Activated naive CD4-positive, alpha-beta T cell treated with anti-CD3 and anti-CD28 coated beads, Interleukin-2, amount 50 U/mL, for 72 hours (primary cell): ENCODE measurements at regions not wholly inside any gene's neighbourhood (a gene's known extent, or its start where the extent isn't known, plus 50 kb on each side); places are given as distances from the start of the nearest gene placed in this dataset.

Source experiments
- ATAC-seq, 2 donors: fragments of 150-1000 bp; cut with Tn5 transposase; 2 replicates each; pipeline ENCODE4 v1.10.0; 2021; ENCODE audit warnings: mild to moderate bottlenecking in 2 of 2, moderate library complexity in 2 of 2
- DNase-seq, 2 donors: peaks; one replicate each; pipeline ENCODE4 v3.0.0; 2021 to 2022; ENCODE audit warnings: low spot score in 2 of 2
- H3K27ac Mint-ChIP-seq, 2 donors: one replicate each; pipeline ENCODE4 v1.8.0; 2022; ENCODE audit warnings: mild to moderate bottlenecking in 2 of 2, mixed read lengths in 2 of 2
- H3K36me3 Mint-ChIP-seq, 2 donors: one replicate each; pipeline ENCODE4 v1.8.0; 2022; ENCODE audit warnings: mixed read lengths in 2 of 2
- H3K9me3 Mint-ChIP-seq, 2 donors: one replicate each; pipeline ENCODE4 v1.8.0; 2022; ENCODE audit warnings: mixed read lengths in 2 of 2

- Mint-ChIP-seq H3K27ac (no peak overlapping the region), H3K9me3 (peaks cover 12 to 31% of the 10 kb centered on the region in 2 donors), H3K36me3 (peaks cover 7 to 25% of the 10 kb centered on the region in 2 donors)
- ATAC-seq (peak; percentile 96 to 98), DNase-seq (peak in 1 of 2 donors; percentile 22)
Measured at GRCh38 chr7:22640269-22640668, 86.7 kb upstream of the IL6 start.

- Mint-ChIP-seq H3K27ac (no peak overlapping the region), H3K36me3 (peaks cover 7 to 19% of the 10 kb centered on the region in 2 donors), H3K9me3 (peaks cover 12 to 26% of the 10 kb centered on the region in 2 donors)
- DNase-seq = no peak
- ATAC-seq = no peak
Measured at GRCh38 chr7:22639396-22639795, 87.6 kb upstream of the IL6 start.

- Mint-ChIP-seq H3K27ac (no peak overlapping the region), H3K36me3 (no peaks in the 10 kb centered on the region), H3K9me3 (peaks cover 0 to 3% of the 10 kb centered on the region in 2 donors)
- ATAC-seq = no peak
- DNase-seq = no peak
Measured at GRCh38 chr7:22635349-22635748, 91.7 kb upstream of the IL6 start.

DNA sequence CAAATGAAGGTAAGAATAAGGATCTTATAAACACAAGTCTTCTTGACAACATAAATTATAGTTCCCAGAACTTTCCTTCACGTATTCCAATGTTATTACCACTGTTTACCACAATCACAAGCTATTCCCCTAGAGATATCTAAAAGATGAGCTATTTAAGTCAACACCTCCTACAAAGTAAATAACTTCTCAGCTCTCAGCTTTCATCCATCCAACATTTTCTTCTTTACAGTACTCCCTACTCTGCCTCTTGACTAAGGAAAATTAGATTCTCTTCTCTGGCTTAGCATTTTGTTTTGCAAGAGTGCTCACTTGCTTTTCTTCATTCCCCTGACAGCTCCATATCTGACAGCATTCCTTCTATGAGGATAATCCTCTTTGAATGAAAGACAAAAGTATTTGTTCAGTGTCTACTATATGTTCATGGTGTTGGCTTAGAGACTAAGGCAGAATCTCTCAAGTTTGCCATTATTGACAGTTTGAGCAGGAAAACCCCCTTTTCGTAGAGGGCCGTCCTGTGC, 93.0 kb upstream of the IL6 start:
- DNase-seq (no peak), ATAC-seq (no peak)
- no peak overlapping the region for H3K27ac Mint-ChIP-seq
- no peaks in the 10 kb centered on the region for H3K9me3 Mint-ChIP-seq
- H3K36me3 Mint-ChIP-seq = no peaks in the 10 kb centered on the region

GRCh38 chr7:22633286-22633953, 93.6 kb upstream of the IL6 start:
- Mint-ChIP-seq H3K36me3 (no peaks in the 10 kb centered on the region), H3K27ac (no peak overlapping the region), H3K9me3 (no peaks in the 10 kb centered on the region)
- DNase-seq (no peak), ATAC-seq (no peak)

DNA sequence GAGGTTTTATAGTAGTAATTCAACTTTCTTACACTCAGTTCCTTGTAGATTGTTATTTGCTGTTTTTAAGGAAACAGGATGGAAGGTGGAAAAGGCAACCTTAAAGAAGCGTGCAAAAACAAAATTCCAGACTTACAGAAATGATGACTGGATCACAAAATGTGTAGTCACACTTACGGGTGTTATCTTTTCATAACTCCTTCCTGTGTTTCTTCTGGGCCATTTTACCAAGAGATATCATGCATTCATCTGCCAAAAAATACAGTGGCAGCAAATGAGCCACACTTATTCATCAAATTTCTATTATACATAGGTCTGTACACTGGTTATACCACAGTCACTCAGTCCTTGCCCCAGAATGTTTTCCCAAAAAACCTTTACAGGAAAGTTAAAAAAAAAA, 94.3 kb upstream of the IL6 start:
- Mint-ChIP-seq H3K9me3 (no peaks in the 10 kb centered on the region), H3K36me3 (no peaks in the 10 kb centered on the region), H3K27ac (no peak overlapping the region)
- DNase-seq (no peak), ATAC-seq (no peak)

DNA sequence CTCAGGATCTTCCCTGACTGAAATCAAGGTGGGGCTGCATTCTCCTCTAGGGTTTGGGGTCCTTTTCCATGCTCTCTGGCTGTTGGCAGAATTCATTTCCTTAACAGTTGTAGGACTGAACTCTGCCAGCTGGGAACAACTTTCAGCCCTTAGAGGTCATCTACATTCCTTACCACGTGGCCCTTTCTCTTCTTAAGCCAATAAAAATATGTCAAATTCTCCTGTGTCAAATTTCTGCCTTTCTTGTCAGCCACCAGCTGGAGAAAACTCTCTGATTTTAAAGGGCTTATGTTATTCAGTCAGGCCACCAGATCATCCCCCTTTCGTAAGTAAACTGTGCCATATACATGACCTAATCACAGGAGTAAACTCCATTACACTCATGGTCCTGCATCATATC, 95.3 kb upstream of the IL6 start:
- no peaks in the 10 kb centered on the region for H3K9me3 Mint-ChIP-seq
- DNase-seq (no peak), ATAC-seq (no peak)
- no peaks in the 10 kb centered on the region for H3K36me3 Mint-ChIP-seq
- H3K27ac Mint-ChIP-seq = no peak overlapping the region

- no peaks in the 10 kb centered on the region for H3K36me3 Mint-ChIP-seq
- DNase-seq (no peak), ATAC-seq (no peak)
- no peaks in the 10 kb centered on the region for H3K9me3 Mint-ChIP-seq
- H3K27ac Mint-ChIP-seq = no peak overlapping the region
Measured at GRCh38 chr7:22630069-22630468, 96.9 kb upstream of the IL6 start.

DNA sequence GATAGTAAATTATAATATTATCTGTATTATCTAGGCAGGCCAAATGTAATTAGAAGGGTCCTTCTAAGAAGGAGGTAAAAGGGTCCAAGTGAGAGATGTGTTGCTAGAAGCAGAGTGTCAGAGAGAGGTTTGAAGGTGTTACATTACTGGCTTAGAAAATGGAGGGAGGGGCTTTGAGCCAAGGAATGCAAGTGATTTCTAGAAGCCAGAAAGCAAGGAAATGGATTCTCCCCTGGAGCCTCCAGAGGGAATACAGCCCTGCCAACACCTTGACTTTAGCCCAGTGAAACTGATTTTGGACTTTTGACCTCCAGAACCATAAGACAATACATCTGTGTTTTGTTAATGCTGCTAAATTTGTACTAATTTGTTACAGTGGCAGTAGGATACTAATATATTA, 97.9 kb upstream of the IL6 start:
- ATAC-seq = no peak
- H3K36me3 Mint-ChIP-seq = no peaks in the 10 kb centered on the region

DNA sequence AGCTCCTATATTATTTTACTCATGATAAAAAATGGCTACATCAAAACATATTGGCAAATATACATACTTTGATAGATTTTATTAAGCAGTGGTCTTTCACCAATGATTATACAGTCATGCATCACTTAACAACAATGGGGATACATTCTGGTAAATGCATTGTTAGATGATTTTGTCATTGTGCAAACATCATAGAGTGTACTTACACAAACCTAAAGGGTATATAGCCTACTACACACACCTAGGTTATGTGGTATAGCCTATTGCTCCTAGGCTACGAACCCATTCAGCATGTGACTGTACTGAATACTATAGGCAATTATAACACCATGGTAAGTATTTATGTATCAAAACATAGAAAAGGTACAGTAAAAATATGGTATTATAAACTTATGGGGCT, 98.9 kb upstream of the IL6 start:
- no peak overlapping the region for H3K27ac Mint-ChIP-seq
- no peak for DNase-seq
- no peak for ATAC-seq
- no peaks in the 10 kb centered on the region for H3K9me3 Mint-ChIP-seq
- no peaks in the 10 kb centered on the region for H3K36me3 Mint-ChIP-seq

More for the DNA sequence above, 97.9 kb upstream of the IL6 start:
- Mint-ChIP-seq H3K9me3 (no peaks in the 10 kb centered on the region), H3K27ac (no peak overlapping the region)
- DNase-seq = no peak

DNA sequence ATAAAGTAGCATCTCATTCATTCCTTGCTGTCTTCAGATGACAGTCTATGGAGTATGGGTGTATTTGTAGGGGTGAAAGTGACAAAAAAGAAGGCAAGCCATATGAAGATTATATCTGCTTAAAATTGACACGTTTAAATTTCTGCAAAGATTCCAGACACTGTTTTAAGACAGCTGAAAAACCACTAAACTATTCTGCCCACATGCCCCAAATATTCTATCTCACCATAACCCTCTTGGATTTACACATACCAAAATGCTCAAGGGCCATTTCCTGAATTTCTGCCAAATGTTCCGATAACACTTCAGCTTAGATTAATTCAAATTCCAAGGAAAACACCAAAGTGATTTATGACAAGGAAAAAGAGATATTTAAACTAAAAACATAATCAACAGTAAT, 99.9 kb upstream of the IL6 start:
- Mint-ChIP-seq H3K9me3 (no peaks in the 10 kb centered on the region), H3K27ac (no peak overlapping the region), H3K36me3 (no peaks in the 10 kb centered on the region)
- ATAC-seq = no peak
- DNase-seq = no peak

- no peaks in the 10 kb centered on the region for H3K36me3 Mint-ChIP-seq
- ATAC-seq = no peak
- no peak overlapping the region for H3K27ac Mint-ChIP-seq
- DNase-seq = no peak
- no peaks in the 10 kb centered on the region for H3K9me3 Mint-ChIP-seq
Measured at GRCh38 chr7:22625251-22625650, 101.7 kb upstream of the IL6 start.

DNA sequence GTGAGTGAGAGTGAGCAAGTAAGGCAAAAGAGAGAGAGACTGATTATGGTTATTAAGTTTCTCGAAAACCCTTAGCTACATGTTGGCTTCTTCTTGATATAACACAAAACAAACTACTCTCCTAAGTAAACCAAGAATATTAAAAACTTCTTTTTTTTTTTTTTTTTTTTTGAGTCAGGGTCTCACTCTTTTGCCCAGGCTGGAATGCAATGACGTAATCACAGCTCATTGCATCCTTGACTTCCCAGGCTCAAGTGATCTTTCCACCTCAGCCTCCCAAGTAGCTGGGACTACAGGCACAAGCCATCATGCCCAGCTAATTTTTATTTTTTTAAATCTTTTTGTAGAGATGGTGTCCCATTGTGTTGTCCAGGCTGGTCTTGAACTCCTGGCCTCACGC, 102.2 kb upstream of the IL6 start:
- Mint-ChIP-seq H3K36me3 (no peaks in the 10 kb centered on the region), H3K27ac (no peak overlapping the region), H3K9me3 (peaks cover 0 to under 1% of the 10 kb centered on the region in 2 donors)
- no peak for DNase-seq
- ATAC-seq = no peak

- H3K36me3 Mint-ChIP-seq = peaks cover 2 to 4% of the 10 kb centered on the region in 2 donors
- DNase-seq (no peak), ATAC-seq (no peak)
- no peak overlapping the region for H3K27ac Mint-ChIP-seq
- H3K9me3 Mint-ChIP-seq = peaks cover 6 to 20% of the 10 kb centered on the region in 2 donors
Measured at GRCh38 chr7:22622116-22622785, 104.7 kb upstream of the IL6 start.

GRCh38 chr7:22618528-22618927, 108.5 kb upstream of the IL6 start:
- no peak for ATAC-seq
- peaks cover 9 to 10% of the 10 kb centered on the region in 2 donors for H3K36me3 Mint-ChIP-seq
- no peak overlapping the region for H3K27ac Mint-ChIP-seq
- no peak for DNase-seq
- H3K9me3 Mint-ChIP-seq = peaks cover 11 to 26% of the 10 kb centered on the region in 2 donors

- ATAC-seq (no peak), DNase-seq (no peak)
- no peak overlapping the region for H3K27ac Mint-ChIP-seq
- H3K36me3 Mint-ChIP-seq = peaks cover 9 to 10% of the 10 kb centered on the region in 2 donors
- peaks cover 11 to 26% of the 10 kb centered on the region in 2 donors for H3K9me3 Mint-ChIP-seq
Measured at GRCh38 chr7:22617166-22617565, 109.8 kb upstream of the IL6 start.

GRCh38 chr7:22613496-22613895, 113.5 kb upstream of the IL6 start:
- Mint-ChIP-seq H3K36me3 (peaks cover 9 to 10% of the 10 kb centered on the region in 2 donors), H3K27ac (no peak overlapping the region), H3K9me3 (peaks cover 11 to 19% of the 10 kb centered on the region in 2 donors)
- ATAC-seq (no peak), DNase-seq (no peak)

- Mint-ChIP-seq H3K27ac (no peak overlapping the region), H3K9me3 (peaks cover 6 to 12% of the 10 kb centered on the region in 2 donors), H3K36me3 (peaks cover 9 to 10% of the 10 kb centered on the region in 2 donors)
- DNase-seq (no peak), ATAC-seq (no peak)
Measured at GRCh38 chr7:22612776-22613175, 112.8 kb upstream of the STEAP1B start.
